GM18870 (cell line): ENCODE measurements at regions not wholly inside any gene's neighbourhood (a gene's known extent, or its start where the extent isn't known, plus 50 kb on each side); places are given as distances from the start of the nearest gene placed in this dataset.
"Not testable (repeated sequence)": the region's sequence is repeated elsewhere in the genome, so short reads cannot be mapped to it uniquely, and the experiment has no call there.

Experiments used
- ATAC-seq: cut with Tn5 transposase; IDR thresholded peaks from one replicate; pipeline ENCODE4 v1.9.1; 2021; ENCODE audit warnings: moderate library complexity; ENCODE audit not compliant: unreplicated experiment

DNA sequence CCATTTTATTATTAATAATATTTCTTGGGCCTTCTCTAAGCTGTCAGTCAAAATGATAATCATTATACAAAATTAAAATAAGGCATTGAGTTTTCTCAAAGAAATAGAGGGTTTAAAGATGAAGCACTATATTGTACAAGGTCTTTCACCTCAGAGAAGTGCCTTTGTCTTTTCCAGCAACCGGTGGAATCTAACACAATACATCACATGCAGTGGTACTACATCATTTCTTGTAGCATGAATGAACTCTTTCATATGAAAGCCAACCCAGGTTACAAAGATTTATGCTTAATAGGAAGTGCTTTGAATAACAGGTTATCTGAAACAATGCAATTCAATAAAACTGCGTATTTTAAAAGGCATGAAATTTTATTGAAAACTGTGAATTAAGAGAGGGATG is 1620.8 kb downstream of the PCDH9 start:
- ATAC-seq, result no peak

DNA sequence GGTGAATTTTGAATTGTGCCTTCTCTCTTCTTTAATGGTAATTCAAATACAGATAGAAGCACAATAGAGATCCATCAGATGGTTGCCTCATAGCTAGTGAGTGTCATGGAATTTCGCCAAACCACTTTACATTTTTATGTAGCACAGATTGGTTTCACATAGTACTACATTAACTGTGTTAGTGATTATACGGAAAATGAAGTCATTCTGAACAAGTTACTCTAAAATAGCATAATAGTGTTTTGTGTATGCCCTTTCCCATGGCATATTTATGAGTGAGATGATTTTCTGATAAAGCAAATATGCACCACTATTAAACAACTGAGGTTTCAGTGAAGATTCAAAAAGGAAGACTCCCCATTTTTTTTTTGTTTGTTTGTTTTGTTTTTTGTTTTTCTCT is 1623.5 kb downstream of the PCDH9 start:
- ATAC-seq, result no peak

DNA sequence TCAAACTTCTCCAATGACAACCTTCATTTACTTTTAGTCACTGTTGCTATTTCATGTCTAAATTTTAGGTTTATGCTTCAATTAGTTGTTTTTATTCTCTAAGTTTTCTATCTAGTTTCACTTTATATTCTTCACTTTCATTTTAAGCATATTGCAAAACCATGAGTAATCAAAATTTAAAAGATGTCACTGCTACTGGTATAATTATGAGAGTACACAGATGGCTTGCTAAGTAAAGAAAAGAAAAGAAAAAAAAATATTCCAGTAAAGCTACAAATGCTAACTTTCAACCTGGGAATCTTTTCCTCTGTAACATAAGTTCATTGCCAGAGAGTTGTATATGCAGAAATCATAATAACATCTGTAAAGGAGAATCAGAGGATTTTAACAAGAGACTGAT is 1624.7 kb downstream of the PCDH9 start:
- ATAC-seq, result no peak

DNA sequence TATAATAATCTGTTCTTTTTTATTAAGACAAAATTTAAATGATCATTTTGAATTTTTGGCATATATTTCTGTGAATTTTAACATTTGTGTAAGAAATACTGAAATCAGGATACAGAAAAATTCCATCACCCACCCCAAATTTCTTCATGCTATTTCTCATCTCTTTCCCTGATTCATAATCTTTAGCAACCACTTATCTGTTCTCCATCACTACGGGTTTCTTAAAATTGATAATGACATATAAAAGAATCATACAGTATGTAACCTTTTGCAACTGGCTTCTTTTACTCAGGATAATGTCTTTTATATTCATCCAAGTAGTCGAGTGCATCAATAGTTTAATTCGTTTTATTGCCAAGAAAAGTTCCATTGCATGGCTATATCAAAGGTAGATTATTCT is 1627.0 kb downstream of the PCDH9 start:
- no peak for ATAC-seq

DNA sequence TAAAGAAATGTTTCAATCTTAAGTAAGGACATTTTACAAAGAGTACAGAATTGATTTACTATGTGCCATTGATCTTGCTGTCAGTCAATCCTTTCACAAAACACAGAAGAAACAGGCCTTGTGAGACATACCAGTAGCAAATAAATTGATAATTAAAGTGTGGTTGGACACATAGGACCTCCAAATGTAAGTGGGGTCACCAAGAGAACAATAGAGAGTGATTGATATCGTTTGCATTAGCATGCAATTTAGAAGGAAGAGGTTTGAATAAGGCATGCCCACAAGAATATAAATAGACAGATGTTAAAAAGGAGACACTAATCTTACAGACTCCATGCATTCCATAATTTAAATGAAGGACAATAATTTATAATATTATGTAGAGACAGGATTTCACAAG is 1628.3 kb downstream of the PCDH9 start:
- no peak for ATAC-seq

DNA sequence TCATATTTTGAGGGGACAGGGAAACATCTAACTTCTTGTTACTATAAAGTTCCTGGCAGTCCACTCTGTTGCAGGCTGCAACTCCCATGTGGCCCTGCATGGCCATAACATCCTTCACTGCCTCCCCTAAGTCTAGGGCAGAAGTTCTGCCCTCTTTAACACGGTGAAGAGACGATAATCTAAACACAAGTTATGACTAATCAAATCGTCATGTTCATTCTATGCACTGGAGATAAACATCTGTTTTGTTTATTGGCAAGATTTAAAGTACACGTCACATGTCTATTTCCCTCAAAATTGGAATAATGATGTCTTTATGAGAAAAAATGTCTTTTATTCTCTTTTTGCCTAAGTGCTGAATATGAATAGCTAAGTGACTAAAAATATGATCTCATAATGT is 1629.4 kb downstream of the PCDH9 start:
- no peak for ATAC-seq

DNA sequence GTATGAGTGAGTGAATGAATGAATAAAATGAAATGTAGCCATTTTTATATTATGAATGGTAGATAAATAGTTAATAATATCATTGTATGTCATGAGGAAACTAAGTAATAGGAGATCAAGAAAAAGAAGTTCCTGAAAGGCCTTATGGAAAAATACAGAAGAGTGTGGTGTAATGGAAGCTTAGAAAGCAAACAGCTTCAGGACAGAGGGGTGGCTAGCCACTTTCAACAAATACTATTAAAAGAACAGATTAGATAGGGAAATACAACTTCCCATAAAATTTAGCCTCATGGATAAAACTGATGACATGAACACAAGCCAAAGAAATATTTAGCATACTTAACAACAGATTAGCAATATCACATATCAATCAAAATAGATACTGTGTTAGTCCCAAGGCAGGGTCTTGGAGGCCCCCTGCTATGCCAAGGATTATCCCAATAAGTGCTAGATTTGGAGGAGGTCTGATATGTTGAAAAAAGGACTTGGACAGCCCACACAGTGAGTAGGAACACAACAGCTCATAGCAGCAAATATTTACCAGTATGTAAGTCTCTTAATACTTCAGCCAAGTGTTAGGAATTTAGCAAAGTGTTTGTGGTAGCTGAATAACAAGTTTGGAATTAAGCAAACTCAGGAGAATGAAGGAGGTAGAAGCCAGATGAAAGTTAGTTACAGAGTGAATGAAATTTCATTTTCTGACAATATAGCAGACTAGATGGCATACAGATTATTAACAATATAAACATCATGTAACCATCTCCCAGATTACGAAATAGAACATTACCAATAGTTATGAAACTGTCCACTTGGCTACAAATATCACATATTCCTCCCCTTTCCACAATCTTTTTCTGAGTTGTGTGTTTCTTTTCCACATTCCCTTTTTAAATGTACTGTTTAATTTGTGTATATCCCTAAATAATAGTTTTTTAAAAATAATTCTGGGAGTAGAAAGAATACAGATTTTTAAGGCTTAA is 1632.0 kb downstream of the PCDH9 start:
- no peak for ATAC-seq

DNA sequence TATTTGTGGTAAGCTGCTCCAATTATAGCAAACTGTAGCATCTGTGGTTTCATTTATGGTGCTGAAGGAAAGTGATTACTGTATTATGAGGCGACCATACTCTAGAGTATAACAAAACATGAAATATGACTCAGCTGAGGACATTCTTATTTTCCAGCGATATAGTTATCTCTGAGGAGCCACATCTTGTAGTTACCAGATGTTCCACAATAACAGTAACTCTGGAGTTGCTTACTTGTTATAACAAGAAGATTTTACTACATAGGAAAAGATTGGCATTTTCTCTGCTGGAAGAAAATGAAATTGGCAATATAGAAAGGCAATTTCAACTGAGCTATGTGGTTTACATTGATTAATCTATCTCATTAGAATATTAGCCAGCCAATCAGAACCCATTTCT is 1634.2 kb downstream of the PCDH9 start:
- ATAC-seq, result no peak

DNA sequence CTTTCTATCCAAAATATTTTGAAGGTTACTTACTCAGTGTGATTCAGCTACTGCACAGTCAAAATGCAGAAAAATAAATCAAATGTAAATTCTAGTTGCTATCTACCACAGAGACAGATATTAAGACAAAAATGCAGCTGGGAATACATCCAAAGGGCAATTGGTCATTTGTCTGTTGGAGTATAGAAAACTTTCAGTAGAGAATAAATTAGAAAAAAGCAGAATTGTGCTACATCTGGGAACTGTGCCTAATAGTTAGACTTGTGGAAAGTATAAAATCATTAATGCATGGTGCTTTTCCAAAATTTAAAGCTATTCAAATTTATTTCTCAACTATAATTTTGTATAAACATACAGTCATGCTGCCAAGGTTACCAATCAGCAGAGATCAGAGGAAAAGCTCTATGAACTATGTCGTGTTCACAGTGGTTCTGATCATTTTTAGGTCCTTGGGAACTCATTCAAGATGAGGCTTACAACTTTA is 1635.8 kb downstream of the PCDH9 start:
- no peak for ATAC-seq

DNA sequence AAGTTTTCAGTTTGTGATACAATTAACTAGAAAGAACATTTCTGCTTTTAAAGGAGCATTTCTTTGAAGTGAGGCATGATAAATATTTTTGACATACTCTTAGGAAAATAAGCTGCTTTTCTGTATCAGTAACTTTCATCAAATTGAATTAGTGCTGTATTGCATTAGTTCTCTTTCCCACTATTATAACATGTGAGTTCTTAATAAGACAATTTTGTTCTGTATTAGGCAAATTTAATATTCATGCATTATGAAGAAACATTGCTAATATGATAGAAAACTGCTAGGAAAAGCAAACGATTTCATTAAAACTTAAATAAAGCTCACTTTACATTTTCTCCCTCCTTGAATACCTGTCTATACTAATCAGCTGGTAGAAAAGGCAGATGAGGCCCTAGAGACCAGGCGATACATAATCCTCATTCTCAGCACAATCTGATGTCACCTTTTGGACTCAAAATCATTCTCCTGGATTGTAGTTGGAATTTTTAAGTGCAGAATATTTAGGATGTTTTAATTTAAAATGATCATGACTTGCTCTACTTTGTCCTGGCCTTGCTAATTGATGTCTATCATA is 1636.8 kb downstream of the PCDH9 start:
- ATAC-seq, result no peak

DNA sequence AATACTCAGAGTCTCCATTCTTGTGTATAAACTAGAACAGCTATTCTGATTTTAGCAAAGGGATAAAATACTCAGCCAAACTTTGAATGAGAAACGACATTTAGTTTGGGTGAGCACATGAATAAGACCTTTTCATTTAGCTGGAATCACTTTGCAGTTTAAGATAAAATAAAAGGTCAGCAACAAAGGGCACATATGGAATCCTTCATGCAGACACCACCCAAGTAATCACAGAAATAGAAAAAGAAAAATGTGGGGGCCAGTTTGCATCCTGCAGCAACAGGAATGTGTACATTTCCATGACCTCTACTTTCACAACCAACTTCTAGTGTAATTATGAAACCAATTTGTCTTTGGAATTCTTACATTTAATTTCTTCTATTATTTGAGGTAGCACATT is 1637.4 kb downstream of the PCDH9 start:
- no peak for ATAC-seq

DNA sequence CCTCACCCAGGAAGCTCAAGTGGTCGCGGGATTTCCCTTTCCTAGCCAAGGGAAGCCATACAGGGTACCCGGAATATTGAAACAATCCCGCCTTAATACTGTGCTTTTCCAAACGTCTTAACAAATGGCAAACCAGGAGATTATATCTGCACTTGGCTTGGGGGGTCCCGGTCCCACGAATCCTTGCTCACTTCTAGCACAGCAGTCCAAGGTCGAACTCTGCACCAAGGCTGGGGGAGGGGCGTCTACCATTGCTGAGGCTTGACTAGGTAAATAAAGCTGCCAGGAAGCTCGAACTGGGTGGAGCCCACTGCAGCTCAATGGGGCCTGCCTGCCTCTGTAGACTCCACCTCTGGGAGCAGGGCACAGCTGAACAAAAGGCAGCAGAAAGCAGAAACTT is 1644.8 kb downstream of the PCDH9 start:
- no peak for ATAC-seq

DNA sequence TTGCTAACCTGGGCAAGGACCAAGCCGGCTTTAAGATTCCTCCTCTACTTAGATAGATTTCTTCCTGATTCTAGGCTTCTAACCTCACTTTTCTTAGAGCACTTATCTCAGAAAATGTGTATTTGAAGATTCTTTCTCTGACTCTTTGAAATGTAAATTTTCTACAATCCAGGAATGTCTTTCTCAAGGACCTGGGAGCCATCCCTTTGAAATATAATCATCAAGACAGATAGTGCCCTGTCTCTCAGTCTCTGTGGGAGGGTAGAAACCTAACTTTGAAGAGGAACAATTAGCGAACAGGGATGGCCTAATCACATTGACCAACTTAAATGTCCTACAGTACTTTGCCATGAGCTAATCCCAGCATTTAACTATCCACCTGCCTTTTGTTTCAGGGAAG is 1646.0 kb downstream of the PCDH9 start:
- no peak for ATAC-seq

DNA sequence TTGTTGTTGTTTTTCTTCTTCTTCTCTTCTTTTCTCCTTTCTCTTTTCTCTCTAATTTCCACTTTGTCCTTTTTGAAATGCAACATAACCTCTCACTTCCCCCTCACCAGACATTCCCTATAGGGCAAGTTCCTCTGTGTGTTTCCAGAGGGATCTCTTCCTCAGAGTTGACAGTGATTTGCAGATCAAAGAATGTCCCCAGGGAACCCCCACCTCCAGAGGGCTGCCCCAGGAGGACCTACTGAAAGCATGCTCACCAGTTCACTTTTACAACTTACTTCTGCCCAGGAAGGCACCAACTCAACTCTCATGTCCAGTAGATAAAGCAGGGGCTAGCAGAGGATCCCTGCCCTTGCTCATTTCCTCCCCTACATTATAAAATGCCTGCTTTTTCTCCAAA is 1648.0 kb downstream of the PCDH9 start:
- no peak for ATAC-seq

DNA sequence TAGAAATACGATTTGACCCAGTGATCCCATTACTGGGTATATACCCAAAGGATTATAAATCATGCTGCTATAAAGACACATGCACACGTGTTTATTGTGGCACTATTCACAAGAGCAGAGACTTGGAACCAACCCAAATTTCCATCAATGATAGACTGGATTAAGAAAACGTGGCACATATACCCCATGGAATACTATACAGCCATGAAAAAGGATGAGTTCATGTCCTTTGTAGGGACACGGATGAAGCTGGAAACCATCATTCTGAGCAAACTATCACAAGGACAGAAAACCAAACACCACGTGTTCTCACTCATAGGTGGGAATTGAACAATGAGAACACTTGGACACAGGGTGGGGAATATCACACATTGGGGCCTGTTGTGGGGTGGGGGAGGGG is 1665.6 kb downstream of the PCDH9 start:
- ATAC-seq, result not testable (repeated sequence)

DNA sequence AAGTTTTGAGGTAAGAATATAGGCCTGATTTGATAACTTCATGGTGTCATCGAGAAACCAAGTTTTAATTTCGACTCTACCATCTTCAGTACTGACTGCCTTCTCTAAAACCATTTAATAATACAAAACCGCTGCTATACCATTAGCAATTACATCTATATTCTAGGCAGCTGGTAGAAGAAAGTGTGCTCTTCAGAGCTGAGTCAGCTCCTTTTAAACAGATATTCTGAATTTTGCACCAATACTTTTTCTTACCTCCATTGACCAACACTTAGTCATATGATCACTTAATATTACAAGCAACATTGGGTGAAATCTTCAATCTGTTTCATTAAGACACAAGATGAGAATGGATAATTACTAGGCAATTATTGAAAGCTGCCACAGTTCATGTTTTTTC is 1667.8 kb downstream of the PCDH9 start:
- ATAC-seq, result no peak

DNA sequence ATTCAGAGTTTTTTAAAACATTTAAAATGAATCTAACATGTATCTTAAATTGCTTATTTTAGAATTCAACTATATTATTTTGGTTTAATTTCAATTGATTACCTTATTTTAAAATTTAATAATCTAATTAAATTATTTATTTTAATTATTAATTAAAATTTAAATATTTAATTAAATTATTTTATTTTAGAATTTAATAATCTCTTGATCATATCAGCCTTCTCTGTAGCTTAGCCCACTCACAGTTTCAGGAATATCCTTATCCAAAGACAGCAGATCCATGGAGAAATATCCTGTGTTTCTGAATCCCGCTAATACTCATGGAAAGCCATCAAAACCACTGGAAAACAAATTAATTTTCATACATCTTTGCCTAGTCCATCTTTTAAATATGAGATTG is 1669.2 kb downstream of the PCDH9 start:
- ATAC-seq, result no peak

DNA sequence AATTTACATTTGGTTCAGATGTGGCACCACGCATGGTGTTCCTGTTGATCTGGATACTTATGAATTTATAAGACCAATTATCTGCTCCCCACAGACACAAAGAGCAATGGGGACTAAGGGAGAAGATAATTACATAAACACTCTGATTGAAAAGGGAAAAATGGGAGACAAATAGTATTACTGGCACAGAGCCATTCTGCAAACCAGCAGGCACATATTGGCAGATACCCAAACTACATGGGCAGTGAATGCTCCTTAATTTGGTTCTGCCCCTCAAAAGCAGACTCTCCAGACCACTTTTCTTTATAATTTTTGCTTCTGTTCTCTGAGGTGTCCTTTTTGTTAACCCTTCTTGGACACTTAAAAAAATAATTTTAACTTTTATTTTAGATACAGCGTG is 1674.2 kb downstream of the PCDH9 start:
- ATAC-seq, result no peak

DNA sequence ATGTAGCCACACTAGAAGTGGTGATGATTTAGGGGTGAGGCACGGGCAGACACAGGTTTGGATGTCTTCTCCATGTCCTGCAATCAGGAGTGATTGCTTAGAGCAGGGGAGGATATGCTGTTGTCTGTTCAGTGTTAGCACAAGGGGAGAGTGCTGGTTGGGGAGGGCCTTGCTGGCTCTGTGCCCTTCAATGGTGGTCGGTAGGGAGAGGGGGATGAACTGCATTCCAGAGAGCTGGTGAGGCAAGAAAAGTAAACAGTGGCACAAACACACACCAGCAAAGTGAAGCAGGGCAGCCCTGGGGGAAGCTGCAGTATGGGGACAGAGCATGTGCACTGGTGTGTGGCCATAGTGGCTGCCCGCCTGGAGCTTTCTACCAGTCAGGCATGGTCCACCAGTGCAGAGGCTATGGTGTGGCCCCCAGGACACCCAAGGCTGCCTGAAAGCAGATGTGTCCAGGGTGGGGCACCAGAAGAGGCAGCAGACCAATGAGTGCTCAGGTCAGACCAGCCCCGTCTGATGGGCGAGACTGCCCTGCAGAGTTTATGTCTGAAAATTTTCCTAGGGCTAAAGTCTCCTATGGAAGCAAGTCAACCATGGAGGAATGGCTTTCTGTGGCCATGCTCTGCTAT is 1676.9 kb downstream of the PCDH9 start:
- ATAC-seq, result no peak

DNA sequence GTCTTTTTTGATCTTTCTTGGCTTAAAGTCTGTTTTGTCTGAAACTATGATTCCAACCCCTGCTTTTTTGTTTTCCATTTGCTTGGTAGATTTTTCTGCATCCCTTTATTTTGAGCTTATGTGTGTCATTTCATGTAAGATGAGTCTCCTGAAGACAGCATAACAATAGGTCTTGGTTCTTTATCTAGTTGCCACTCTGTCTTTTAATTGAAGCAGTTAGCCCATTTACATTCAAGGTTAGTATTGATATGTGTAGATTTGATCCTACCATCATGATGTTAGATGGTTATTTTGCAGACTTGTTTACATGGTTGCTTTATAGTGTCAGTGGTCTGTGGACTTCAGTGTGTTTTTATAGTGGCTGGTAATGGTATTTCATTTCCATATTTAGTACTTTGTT is 1678.9 kb downstream of the PCDH9 start:
- no peak for ATAC-seq

DNA sequence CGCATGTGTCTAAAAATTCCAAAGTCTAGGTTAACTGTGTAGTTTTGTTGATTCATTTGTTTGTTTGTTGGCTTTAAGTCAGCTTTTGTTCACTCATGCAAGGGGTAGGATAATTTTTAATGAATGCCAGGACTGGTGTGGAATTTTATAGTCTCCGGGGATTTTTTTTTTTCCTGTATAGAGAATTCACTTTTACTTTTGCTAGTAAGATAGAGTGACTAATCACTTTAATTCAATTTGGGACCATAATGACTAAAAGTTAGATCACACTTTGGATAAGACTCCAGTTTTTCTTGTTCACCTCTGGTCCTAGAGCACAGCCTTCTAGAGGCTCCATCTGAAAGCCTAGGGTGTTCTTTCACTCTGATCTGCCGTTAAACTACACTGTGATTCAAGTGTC is 1690.0 kb downstream of the PCDH9 start:
- no peak for ATAC-seq

DNA sequence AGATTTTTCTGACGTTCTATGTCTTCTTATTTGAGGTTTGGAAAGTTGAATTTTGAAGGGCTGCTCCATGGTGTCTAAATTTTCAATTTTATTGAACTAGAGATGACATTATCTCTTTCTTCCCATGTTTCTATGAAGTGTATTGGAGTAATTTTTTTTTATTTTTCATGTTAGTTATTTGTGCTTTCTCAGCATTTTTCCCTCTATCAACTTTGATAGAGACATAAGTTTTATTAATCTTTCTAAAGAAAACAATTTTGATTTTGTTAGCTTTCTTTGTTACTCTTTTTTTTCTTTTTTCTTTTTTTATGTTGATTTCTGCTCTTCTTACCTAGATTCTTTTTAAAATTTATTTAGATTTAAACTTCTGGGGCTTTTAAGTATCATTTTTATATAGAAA is 1694.8 kb downstream of the PCDH9 start:
- ATAC-seq, result no peak
